Erythroblast (primary cell): ENCODE measurements at regions not wholly inside any gene's neighbourhood (a gene's known extent, or its start where the extent isn't known, plus 50 kb on each side); places are given as distances from the start of the nearest gene placed in this dataset.

Experiments
- GATA1 ChIP-seq: IDR thresholded peaks from 2 replicates; pipeline ENCODE4 v1.6.1; 2011; ENCODE audit warnings: low read depth, mild to moderate bottlenecking, control low read depth, low read length, moderate library complexity
- POLR2A ChIP-seq: IDR thresholded peaks from 2 replicates; pipeline ENCODE4 v1.6.1; 2011; ENCODE audit warnings: mild to moderate bottlenecking, low read length

DNA sequence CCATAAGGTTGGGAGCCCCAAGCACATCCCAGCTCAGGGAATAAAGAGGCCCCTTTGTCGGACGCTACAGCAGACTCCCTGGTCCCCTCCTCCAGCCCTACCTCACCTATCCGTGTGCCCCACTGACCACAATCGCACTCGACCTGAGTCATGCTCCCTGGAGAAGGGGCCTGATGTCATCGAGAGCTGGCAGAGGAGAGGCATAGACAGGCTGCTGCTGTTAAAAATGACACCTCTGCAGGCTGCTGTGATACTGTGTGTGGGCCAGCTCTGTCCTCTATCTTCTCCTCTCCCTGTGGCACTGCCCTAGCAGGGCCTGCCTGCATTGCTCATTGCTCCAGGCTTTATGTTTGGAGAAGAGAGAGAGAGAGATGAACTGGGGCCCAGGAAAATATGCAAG, 123.4 kb upstream of the SYT13 start:
- TF ChIP-seq POLR2A (no peak), GATA1 (no peak)
